H1 (cell line): ENCODE measurements at regions not wholly inside any gene's neighbourhood (a gene's known extent, or its start where the extent isn't known, plus 50 kb on each side); places are given as distances from the start of the nearest gene placed in this dataset.

Experiments used
- CTCF ChIP-seq, 3 experiments: IDR thresholded peaks; 1 replicate in 2 of 3; 2 replicates in 1 of 3; pipeline versions ENCODE4 v1.5.1 to v1.6.1; 2011; ENCODE audit warnings: low read length in 3 of 3, mild to moderate bottlenecking in 3 of 3, inconsistent platforms in 2 of 3, low read depth in 1 of 3, moderate library complexity in 1 of 3; ENCODE audit not compliant: insufficient read depth in 1 of 3; ENCODE audit errors: control extremely low read depth in 1 of 3
- EZH2 ChIP-seq: fragments of 200-600 bp; sonication (generic); IDR thresholded peaks from 2 replicates; pipeline ENCODE4 v1.7.1; 2012; ENCODE audit warnings: low read depth, mild to moderate bottlenecking, moderate library complexity, low read length, inconsistent platforms; ENCODE audit not compliant: severe bottlenecking
- HDAC2 ChIP-seq, 2 experiments: fragments of 300-600 bp in 1 of 2; sonication (generic) in 1 of 2; IDR thresholded peaks; 2 replicates each; pipeline ENCODE4 v1.6.1; 2011 to 2012; ENCODE audit warnings: low read depth in 2 of 2, low read length in 2 of 2, mild to moderate bottlenecking in 2 of 2, moderate library complexity in 2 of 2, borderline replicate concordance in 1 of 2, inconsistent platforms in 1 of 2
- MAX ChIP-seq: IDR thresholded peaks from 2 replicates; pipeline ENCODE4 v1.6.1; 2012; ENCODE audit warnings: inconsistent platforms
- NRF1 ChIP-seq: IDR thresholded peaks from 2 replicates; pipeline ENCODE4 v1.6.1; 2011; ENCODE audit warnings: mild to moderate bottlenecking, low read depth, low read length, improper control_type of control experiment
- POLR2A ChIP-seq, 2 experiments: IDR thresholded peaks; 1 replicate in 1 of 2; 2 replicates in 1 of 2; pipeline ENCODE4 v1.6.1; 2011; ENCODE audit warnings: low read depth in 2 of 2, low read length in 2 of 2, mild to moderate bottlenecking in 2 of 2; ENCODE audit errors: control extremely low read depth in 1 of 2
- RNF2 ChIP-seq: fragments of 200-900, 300-1000 bp; sonication (generic); IDR thresholded peaks from 2 replicates; pipeline ENCODE4 v1.7.1; 2016; ENCODE audit warnings: borderline replicate concordance, low read depth, mild to moderate bottlenecking, antibody characterized with exemption, low read length; ENCODE audit not compliant: poor library complexity, severe bottlenecking; ENCODE audit errors: missing control alignments
- TCF12 ChIP-seq: IDR thresholded peaks from 2 replicates; pipeline ENCODE4 v1.6.1; 2011; ENCODE audit warnings: low read depth, mild to moderate bottlenecking, low read length

- no peak for TF ChIP-seq TCF12
- no peak for TF ChIP-seq POLR2A (IDR thresholded peaks at IDR 0.05; ENCODE audit: control extremely low read depth in 1 of 2, low read depth in 2 of 2, low read length in 2 of 2)
- TF ChIP-seq EZH2 = no peak
- no peak for TF ChIP-seq CTCF (IDR thresholded peaks at IDR 0.05; ENCODE audit: control extremely low read depth in 1 of 3, insufficient read depth in 1 of 3, low read depth in 1 of 3, low read length in 3 of 3)
- TF ChIP-seq MAX = no peak
- TF ChIP-seq HDAC2 (IDR thresholded peaks at IDR 0.05; ENCODE audit: borderline replicate concordance in 1 of 2, low read depth in 2 of 2, low read length in 2 of 2) = no peak
- no peak for TF ChIP-seq RNF2
- TF ChIP-seq NRF1 = no peak
Observed at GRCh38 chr1:177701654-177702353, 268.1 kb downstream of the SEC16B start.
